Heart left ventricle (tissue), 13 donors: ENCODE measurements at regions not wholly inside any gene's neighbourhood (a gene's known extent, or its start where the extent isn't known, plus 50 kb on each side); places are given as distances from the start of the nearest gene placed in this dataset.

ENCODE experiments used
- CTCF ChIP-seq, 12 donors: fragments of 200-600 bp; sonication (generic) in 4 of 12; IDR thresholded peaks; one replicate each; pipeline versions ENCODE4 v1.5.0 to v1.8.0; 2018 to 2022; ENCODE audit warnings: antibody characterized with exemption in 12 of 12, mild to moderate bottlenecking in 5 of 12
- POLR2A ChIP-seq, 2 donors: fragments of 450-650 bp; IDR thresholded peaks; one replicate each; pipeline ENCODE4 v1.6.1; 2017; ENCODE audit warnings: antibody characterized with exemption in 2 of 2, mild to moderate bottlenecking in 2 of 2, moderate library complexity in 2 of 2
- donor health status: ischemic (EF 13 %, LVEDD 7.1; RV severe dilation, severe dysfunction).
- donor health status: DM: no; HTN: yes; CAD: no.
- donor health status: DM: no; HTN: no; CAD: no.
- donor health status: ischemic (EF 25% LVEDD 6.9; RV normal size, moderate dysfunction).
- donor health status: ischemic (EF 25% LVEDD 5.7; RV mildly dilated, moderate dysfunction).
- donor health status: ischemic (EF 35%, LVEDD 5.7; RV mildly dilated, moderate dysfunction).
- donor health status: nonischemic (EF 11% LVEDD 7.7; RV severe dilation, severe dysfunction).
- donor health status: DM: yes; HTN: yes; CAD: no.
- donor health status: PGD.
- donor health status: ischemic (EF 29% LVEDD 5.4; RV normal size, mild dysfunction).
- donor health status: nonischemic (EF 23%, LVEDD 6.1; RV moderate dilation, normal function).

DNA sequence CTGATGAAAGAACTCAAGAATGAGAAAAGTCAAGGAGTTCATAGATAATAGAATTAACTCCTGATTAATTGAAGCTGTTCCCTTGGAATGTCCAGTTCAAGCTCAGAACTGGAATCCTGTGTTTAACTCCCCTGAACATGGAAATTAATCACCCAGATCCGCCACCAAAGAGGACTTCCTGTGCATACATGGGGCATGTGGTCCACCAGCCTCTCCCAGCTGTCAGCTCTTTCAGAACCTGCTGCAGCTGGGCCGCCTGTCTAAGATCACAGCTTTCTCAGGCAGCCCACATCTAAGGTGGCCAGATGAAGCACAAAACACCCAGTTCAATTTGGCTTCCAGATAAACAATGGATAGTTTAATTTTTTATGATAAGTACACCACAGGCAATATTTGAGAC is 203.7 kb upstream of the COX10 start:
- TF ChIP-seq CTCF (IDR thresholded peaks at IDR 0.05), result no peak
- TF ChIP-seq POLR2A (IDR thresholded peaks at IDR 0.05), result no peak
